ENCODE measurements at regions not wholly inside any gene's neighbourhood (a gene's known extent, or its start where the extent isn't known, plus 50 kb on each side); places are given as distances from the start of the nearest gene placed in this dataset.

DNA sequence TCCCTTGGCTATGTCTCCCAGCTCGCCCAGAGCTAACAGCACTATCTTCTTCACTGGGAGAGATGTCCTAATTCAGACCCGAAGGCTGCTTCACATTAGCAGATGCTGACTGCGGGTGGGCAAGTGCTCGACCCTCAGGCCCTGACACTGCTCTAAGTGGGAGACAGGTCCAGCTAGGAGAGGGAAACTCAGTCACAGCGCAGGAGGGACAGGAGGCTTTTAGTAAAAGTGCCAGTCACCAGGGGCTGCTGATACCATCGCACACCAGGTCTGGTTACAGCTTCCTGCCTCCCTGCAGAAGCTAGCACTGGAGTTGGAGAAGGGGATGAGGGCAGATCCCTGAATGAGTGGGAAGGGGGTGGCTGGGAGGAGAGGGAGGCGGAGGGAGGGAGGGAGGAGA is 365.8 kb upstream of the RGMA start:
- no peak for DNase-seq (ENCODE audit: low read depth in 2 of 3, low spot score in 2 of 3)

DNA sequence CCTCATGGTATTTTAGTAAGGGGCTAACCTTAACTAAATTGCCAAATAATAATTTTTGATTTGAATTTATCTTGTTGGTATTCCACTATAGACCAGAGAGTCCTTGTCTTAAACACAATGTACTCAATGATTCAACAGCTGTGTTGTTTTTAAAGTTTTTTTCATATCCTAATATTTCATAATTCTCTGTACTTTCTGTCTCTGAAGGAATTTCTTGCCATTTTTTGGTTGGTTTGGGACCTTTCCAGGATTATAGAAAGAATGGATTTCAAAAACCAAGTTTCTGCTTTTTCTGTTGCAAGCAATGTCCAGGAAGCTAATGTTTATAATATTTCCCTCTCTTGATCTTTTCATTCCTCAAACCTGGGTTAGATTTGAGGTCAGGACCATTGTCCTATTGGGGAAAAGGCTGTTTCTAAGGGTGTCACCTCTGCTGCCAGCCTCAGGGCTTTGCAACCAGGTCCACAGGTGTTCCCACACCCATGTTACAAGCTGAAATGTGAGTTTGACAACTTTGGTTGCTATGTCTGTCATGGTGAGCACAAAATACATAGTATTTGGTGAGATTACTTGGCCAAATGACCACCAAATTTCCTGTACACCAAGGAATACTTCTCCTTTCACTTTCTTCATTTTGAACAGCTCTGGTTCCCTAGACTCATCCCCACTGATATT is 363.7 kb upstream of the RGMA start:
- DNase-seq (ENCODE audit: low read depth in 2 of 3, low spot score in 2 of 3), result no peak

DNA sequence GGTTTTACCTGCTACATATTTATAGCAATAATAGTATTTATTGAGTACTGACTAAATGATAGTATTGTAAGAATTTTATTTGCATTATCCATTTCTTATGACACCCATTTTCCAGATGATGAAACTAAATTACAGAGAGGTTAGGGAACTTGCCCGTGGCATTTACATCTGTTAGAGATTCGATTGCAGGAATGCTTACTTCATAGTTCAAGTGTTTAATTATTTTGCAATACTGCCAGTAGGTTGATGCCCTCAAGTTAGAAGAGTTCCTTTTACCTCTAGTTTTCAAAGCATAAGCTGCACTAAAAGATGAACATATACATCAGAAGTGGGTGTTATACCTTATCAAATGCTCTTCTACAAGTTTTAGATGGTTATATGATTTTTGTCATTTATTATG is 362.8 kb upstream of the RGMA start:
- no peak for DNase-seq (ENCODE audit: low read depth in 2 of 3, low spot score in 2 of 3)

DNA sequence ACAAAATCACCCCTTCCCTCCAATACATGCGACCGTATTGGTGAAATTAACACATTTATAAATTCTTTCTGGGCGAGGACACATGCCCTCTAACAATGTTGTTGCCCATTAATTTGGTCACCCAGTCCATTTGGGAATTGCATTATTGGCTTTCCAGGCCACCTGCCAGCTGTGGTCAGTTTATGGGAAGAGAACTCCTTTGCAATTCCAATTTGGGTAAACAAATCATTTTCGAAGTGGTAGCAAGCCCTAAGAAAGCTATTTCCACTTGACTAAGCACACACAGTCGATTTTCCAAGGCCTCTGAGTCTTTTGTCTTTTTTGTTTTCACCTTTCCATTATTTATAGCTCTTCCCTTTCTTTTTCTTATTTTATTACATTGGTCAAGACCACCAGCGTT is 362.3 kb upstream of the RGMA start:
- no peak for DNase-seq (ENCODE audit: low read depth in 2 of 3, low spot score in 2 of 3)

DNA sequence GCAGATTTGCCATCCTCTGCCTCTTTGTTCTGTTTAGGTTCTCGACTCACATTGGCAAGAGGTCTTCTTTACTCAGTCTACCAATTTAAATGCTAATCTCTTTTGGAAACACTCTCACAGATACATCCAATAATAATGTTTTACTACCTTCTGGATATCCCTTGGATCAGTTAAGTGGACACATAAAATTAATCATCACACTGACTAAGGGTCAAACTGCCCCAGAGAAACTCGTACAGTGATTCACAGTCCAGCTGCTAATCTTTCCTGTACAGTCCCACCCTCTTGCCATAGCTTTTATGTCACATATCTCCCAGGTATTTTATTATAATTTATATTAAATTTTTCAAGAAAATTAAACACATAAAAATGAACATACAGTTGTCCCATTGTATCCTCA is 360.8 kb upstream of the RGMA start:
- no peak for DNase-seq (ENCODE audit: low read depth in 2 of 3, low spot score in 2 of 3)

DNA sequence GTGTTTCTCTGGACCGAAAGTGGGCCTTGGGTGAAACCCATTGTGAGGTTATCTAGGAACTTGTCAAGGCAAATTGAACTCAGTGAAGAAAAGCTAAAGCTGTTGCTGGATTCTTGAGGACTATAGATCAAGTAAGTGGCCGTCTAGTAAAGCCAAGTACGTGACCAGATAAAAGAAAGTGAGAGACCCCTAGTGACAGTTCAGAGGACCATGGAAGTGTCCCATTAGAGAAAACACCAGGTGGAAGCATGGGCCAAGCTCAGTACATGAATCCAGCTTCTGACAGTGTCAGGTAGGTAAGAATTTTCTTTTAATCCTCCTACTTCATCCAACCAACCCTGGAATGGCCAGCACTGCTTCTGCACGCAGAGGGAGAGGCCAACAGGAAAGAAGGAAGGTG is 349.3 kb upstream of the RGMA start:
- DNase-seq (ENCODE audit: low read depth in 2 of 3, low spot score in 2 of 3), result no peak

DNA sequence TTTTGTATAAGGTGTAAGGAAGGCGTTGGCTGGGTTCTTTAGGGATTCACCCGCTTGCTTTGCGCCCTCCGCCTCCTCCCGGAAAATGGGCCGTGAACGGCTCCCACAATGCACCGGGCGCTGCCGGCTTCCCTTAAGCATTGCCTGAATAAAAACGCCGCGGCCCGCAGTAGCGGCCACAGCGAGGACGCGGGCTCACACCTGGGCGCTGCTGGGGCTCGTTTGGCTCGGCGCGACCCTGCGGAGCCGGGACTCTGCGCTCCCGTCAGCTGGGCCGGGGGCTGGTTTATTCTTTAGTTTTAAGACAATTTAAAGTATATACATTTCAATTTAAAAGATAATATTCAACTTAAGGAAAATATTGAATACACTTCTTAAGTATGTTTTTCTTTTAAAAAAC is 343.5 kb upstream of the RGMA start:
- no peak for DNase-seq (ENCODE audit: low read depth in 2 of 3, low spot score in 2 of 3)

DNA sequence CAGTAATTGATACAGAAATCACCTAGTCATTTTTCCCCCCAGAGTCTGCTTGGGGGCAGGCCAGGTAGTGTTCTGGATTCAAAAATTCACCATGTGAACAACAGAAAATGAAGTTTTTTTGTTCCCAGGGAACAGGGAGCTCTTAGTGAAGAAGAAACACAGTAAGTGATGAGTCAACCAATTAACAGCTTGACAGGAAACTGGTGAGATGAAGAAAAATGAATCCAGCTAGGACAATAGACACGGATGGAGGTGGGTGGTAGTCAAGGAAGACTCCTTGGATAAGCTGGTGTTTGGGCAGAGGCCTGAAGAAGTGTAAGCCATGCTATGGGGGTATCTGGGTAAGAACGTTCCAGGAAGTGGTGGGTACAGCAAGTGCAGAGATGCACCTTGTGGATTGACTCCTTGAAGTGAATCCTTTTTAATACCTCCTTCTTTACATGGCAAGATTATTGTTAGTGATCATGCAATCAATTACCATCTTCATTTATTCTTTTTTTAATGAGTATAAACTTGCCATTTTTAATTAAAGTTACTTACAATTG is 339.9 kb upstream of the RGMA start:
- DNase-seq (ENCODE audit: low read depth in 2 of 3, low spot score in 2 of 3), result no peak

DNA sequence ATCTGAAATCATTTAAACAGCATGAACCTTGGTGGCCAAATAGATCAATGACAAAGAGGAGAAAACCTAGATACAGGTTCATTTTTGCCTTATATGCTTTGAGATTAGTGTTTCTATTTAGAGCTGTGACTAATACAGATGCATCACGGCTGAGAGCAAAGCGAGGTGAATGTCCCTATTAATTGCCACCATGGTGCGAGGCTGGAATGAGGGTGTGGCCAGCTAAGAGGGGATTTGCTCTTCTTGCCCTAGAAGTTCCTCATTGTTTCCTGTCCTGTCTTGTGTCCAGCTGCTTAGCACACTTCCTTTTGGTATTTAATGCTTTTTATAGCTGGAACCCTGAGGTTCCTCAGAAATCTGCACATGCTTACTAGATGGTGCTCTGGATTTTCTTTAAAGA is 339.1 kb upstream of the RGMA start:
- DNase-seq (ENCODE audit: low read depth in 2 of 3, low spot score in 2 of 3), result no peak

DNA sequence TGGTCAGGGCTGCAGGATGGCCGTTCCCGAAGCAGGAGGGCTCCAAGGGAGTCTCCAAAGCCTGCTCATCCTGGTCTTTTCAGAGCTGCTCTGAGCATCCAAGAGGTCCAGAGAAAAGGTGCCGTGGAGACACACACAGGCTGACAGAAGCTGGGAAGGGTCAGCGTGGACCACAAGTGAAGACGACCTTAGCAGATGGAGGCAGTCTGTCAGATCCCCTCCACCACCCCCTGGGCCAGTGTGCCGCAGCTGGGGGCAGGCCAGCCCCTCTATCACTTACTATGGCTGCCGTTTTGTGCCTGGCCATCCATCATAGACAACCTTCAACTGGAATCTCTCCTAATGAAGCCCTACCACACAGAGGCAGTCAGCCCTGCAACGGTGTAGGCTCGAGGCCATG is 335.1 kb upstream of the RGMA start:
- DNase-seq (ENCODE audit: low read depth in 2 of 3, low spot score in 2 of 3), result no peak

DNA sequence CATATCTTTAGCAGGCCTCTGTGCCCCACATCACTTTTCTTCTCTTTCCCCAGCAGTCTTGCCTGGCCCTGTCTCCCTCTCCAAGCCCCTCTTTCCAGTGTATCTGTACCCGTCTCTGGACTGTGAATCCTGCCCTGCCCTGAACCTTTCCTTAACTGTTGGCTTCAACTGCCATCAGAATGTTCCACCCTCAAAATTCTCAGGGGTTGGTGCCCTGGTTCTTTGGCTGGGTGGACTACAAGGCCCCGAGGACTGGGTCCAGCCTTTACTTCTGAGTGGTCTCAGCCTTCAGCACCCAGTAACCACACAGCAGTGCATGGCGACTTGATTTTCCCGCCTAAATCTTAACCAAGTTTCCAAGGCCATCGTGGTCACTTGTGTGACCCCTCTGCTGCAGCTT is 333.5 kb upstream of the RGMA start:
- DNase-seq (ENCODE audit: low read depth in 2 of 3, low spot score in 2 of 3), result no peak

DNA sequence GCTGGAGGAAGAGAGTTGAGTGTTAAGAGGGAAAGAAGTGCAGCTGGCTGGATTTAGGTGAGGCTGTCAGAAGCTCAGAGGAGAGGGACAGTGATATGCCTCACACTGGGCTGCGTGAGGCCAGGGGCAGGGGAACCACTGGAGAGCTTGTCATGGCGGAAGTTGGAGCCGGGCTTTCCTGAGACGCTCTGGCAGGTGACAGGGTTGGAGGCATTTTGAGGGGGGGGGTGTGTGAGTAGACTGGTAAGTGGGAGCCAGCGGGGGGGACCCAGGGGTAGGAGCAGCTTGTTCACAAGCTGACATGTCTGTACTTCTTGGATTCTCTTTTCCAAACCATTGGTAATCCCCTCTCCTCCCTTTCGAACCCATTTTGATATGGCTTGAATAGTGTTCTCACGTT is 331.5 kb upstream of the RGMA start:
- no peak for DNase-seq (ENCODE audit: low read depth in 2 of 3, low spot score in 2 of 3)

DNA sequence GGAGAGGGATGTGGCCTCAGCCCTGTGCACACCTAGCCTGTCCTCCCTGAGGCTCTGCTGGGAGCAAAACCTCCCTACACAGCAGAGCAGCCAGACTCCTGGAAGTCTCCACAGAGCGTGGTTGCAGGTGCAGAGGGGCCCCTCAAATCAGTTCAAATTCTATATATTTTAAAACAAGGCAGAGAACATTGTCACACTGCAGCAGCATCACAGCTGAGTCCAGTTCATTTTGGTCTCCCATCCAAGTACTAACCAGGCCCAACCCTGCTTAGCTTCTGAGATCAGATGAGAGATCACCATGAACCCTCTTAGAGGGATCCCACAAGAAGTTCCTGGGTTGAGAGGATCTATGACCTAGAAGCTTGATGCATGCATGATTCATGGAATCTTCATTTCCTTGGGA is 331.0 kb upstream of the RGMA start:
- DNase-seq (ENCODE audit: low read depth in 2 of 3, low spot score in 2 of 3), result no peak

DNA sequence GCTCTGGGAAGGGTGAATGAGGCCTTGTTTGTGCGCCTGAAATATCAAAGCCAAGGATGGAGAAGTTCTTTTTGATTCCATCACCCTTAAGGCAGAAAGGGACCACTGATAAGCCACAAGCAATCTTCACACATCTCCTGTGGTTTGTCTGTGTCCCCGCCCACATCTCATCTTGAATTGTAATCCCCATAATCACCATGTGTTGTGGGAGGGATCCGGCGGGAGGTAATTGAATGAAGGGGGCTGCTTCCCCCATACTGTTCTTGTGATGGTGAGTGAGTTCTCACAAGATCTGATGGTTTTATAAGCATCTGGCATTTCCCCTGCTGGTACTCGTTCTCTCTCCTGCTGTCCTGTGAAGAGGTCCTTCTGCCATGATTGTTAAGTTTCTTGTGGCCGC is 329.6 kb upstream of the RGMA start:
- no peak for DNase-seq (ENCODE audit: low read depth in 2 of 3, low spot score in 2 of 3)

DNA sequence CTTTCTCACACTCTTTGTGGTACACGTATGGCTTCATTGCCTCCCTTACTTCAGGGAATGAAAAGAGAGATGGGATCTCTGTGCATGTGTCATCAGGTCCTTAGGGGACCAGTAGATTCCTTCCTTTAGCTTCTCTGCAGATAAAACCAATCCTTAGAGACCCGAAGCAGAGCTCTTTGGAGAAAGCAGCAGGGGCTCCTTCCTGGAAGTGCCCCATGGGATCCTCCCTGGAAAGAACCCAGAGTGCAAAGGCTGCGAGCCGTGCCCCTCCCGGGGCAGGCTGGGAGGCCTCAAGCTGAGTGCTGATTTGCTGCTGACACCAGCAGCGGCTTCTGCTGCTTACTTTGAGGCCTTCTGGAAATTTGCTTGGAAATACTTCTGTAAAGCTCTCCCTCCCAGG is 328.6 kb upstream of the RGMA start:
- DNase-seq (ENCODE audit: low read depth in 2 of 3, low spot score in 2 of 3), result no peak

DNA sequence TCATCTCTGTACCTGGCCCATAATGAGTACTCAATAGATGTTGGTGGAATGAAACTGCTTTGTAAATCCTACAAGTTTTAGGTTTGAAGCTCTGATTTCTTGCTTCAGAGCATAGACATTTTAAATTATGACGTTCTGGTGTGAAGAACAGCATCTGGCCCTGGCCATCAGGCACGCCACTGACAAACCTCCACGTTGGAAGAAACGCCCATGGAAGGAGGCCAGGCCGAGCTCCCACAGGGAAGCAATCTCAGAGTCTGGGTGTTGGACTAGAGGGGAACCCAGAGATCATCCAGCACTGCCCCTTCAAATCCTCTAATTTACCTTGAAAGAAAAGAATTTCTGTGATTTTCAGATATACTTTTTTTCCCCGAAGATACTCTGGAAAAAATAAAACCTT is 328.1 kb upstream of the RGMA start:
- no peak for DNase-seq (ENCODE audit: low read depth in 2 of 3, low spot score in 2 of 3)

DNA sequence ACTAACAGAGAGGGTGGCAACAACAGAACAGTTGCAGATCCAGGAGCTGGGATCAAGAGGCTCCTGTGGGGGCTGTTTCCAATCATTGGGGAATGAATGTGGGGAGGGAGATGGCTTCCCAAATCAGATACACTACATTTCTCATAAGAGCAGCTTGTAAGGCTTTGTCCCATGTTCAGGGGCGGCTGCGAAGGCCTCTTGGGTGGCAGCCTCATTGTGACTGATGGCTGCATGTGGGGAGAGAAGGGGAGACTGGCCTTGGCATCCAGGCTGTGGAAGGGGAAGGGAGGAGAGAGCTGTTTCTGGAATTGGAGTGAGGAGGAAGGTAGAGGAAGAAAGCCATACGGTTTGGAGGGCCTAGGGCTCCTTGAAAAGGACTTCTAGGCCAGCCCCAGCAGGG is 326.6 kb upstream of the RGMA start:
- DNase-seq (ENCODE audit: low read depth in 2 of 3, low spot score in 2 of 3), result no peak

DNA sequence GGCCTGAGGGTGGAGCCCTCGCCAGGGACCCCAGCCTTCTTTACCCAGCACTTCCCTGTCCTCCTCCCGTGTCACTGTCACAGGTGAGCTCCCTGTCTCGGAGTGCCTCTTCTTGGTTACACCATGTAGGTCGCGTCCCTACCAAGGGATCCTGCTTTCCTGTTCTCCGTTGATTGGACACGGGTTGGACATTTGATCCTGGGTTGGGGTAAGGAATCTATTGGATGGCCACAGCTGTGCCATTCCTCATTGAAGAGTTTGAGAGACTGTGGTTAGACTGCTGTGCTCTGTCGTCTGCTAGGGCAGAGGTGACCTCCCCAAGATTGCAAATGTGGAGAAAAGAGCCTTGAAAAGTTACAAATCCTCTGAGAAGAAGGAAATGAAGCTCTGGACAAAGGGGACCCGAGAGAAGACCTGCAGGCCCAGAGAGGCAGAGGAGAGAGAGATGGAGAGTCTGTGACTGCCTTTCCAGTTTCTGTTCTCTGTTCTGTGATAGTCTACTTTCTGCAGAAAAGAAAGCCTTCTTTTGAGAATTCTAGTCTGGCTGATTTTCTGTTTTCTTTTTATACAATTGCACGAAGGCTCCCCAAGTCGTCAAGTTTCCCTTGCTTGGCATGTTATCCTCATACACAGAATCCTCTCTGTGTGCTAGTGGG is 325.7 kb upstream of the RGMA start:
- DNase-seq (ENCODE audit: low read depth in 2 of 3, low spot score in 2 of 3), result no peak

DNA sequence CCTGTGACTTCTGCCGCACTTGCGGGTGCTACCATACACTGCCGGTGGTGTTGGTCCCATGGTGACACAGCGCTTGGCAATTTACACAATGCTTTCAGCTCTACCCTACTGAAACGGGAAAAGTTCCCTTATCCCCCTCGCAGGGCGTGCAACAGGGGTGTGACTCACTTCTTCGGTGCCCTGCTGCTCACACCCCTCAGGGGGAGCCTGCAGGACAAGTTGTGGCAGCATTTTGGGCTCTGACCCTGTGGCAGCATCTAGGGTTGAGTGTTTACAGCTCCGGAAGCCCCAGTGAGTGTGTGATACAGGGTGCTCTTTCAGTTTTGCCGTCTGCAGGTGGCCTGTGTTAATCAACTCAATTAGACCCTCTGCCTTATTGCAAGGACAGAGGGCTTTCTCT is 324.7 kb upstream of the RGMA start:
- DNase-seq (ENCODE audit: low read depth in 2 of 3, low spot score in 2 of 3), result no peak

DNA sequence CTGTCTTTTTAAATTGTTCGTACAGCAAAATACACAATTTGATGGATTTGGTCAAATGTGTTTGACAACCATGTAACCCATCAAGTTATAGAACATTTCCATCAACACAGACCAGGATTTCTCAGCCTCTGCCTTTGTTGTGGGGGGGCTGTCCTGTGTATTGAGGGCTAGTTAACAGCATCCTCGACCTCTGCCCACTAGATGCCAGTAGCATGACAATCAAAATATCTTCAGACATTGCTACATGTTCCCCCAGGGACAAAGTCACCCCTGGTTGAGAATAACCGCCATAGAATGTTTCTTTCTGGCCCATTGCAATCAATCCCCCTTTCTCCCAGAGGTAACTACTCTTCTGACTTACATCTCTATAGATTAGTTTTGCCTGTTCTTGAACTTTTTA is 310.1 kb upstream of the RGMA start:
- DNase-seq (ENCODE audit: low read depth in 2 of 3, low spot score in 2 of 3), result no peak

DNA sequence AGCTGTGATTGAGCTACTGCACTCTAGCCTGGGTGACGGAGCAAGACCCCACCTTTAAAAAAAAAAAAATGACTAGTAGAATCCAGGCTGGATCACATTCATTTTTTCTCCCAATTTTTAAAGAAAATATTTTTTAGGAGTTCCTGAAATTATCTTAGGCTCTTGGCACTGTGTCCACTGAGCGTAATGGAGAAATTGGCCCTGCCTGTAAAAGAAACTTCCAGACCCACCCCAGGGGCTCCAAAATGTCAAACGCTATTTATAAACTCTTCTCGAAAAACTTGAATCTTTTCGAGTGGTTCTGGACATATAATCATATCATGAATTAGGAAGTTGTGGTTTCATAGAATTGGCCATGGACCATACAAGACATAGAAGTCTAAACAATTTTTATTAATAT is 300.2 kb upstream of the RGMA start:
- DNase-seq (ENCODE audit: low read depth in 2 of 3, low spot score in 2 of 3), result no peak

DNA sequence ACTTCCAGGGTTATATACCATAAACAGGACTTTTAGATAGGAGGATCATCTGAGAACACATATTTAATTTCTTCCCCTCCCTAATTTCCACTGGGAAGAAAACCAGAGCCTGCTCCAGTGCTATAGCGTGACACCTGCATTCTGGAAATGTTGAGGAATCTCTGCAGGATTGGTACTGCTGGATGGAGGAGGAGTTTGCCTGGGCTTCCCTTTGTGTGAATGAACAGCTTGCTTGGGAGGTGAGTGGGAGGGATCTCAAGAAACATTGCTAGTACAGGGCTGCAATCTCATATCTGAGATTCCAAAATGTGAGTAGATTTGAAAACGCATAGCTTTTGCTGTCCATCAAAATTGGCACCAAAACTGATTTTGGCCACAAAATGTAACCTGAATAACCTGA is 295.9 kb upstream of the RGMA start:
- no peak for DNase-seq (ENCODE audit: low read depth in 2 of 3, low spot score in 2 of 3)

DNA sequence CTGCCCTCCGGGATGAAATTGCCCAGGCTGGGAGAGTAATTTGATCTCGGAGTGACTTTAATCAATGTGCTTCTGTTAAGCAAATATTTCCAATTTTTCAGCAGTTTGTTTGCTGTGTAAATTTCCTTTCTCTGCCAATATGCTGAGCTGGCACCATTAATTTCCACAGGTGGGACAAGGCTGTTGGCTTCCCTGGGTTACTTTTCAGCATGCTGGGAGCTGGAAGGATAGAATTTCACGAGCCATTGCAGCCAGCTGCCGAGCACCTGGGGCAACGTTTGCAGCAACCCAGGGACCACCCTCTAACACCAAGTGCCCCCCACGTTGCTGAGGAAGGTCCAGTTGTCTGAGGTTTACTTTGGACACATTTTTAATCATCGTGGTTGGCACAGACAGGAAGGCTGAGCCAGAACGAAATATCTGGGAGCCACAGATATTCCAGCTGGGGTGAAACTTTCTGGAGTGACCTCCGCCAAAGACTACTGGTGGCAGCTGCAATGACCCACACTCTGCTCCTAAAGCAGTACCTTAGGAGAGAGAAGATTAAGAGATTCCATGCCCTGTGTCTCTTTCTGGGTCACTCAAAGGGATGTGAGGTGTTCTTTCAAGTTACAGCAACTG is 293.3 kb upstream of the RGMA start:
- no peak for DNase-seq (ENCODE audit: low read depth in 2 of 3, low spot score in 2 of 3)
